A673 (cell line): ENCODE measurements at regions not wholly inside any gene's neighbourhood (a gene's known extent, or its start where the extent isn't known, plus 50 kb on each side); places are given as distances from the start of the nearest gene placed in this dataset.
A peak's percentile ranks its signal among the peaks of the same experiment; 100 is the strongest.
"Not testable (repeated sequence)": the region's sequence is repeated elsewhere in the genome, so short reads cannot be mapped to it uniquely, and the experiment has no call there.

Experiments used
- BruUV-seq: library from RNA; stranded (reverse); fragments of 400-500 nt; replicated peaks from 2 replicates; lab custom pipeline; 2021; lab: Mats Ljungman, UMichigan
- CTCF ChIA-PET: fragments of 300-600 bp; sonication (Branson Sonifier 250); formaldehyde crosslinking; loops from one replicate; lab custom pipeline; 2022; ENCODE audit warnings: antibody characterized with exemption; lab: Charles Lee
- POLR2A ChIA-PET: fragments of 300-600 bp; sonication (Branson Sonifier 250); formaldehyde crosslinking; loops from one replicate; lab custom pipeline; 2022; ENCODE audit warnings: antibody characterized with exemption; ENCODE audit not compliant: low non-redundant PET; lab: Charles Lee
- DNase-seq: peaks from one replicate; pipeline ENCODE4 v3.0.0-alpha.2; 2015; ENCODE audit warnings: low spot score
- H3K27ac ChIP-seq: fragments of 200-600 bp; sonication (generic); 2 replicates; pipeline ENCODE4 v1.5.1; 2016; ENCODE audit warnings: mixed run types, low read depth, mild to moderate bottlenecking, mixed read lengths, antibody characterized with exemption, low read length; ENCODE audit not compliant: poor library complexity, severe bottlenecking
- H3K27me3 ChIP-seq: fragments of 200-600 bp; sonication (generic); replicated peaks from 2 replicates; pipeline ENCODE4 v1.6.1; 2017; ENCODE audit warnings: mixed run types, low read depth, mild to moderate bottlenecking, mixed read lengths, antibody characterized with exemption, low read length; ENCODE audit not compliant: insufficient read depth, poor library complexity
- H3K36me3 ChIP-seq: fragments of 200-600 bp; sonication (generic); 2 replicates; pipeline ENCODE4 v1.6.1; 2016; ENCODE audit warnings: mixed run types, mild to moderate bottlenecking, mixed read lengths, antibody characterized with exemption, low read length; ENCODE audit not compliant: insufficient read depth, poor library complexity, severe bottlenecking
- H3K4me1 ChIP-seq: fragments of 200-600 bp; sonication (generic); 2 replicates; pipeline ENCODE4 v1.6.1; 2017; ENCODE audit warnings: mixed run types, mild to moderate bottlenecking, mixed read lengths, antibody characterized with exemption, low read length; ENCODE audit not compliant: insufficient read depth, poor library complexity, severe bottlenecking
- H3K4me3 ChIP-seq: fragments of 200-600 bp; sonication (generic); 2 replicates; pipeline ENCODE4 v1.5.1; 2016; ENCODE audit warnings: low read depth, mixed run types, mild to moderate bottlenecking, mixed read lengths, low read length; ENCODE audit not compliant: poor library complexity, severe bottlenecking
- H3K9me3 ChIP-seq: fragments of 200-600 bp; sonication (generic); 2 replicates; pipeline ENCODE4 v1.6.1; 2016; ENCODE audit warnings: mixed run types, low read depth, mild to moderate bottlenecking, mixed read lengths, antibody characterized with exemption, low read length; ENCODE audit not compliant: poor library complexity, severe bottlenecking
- CTCF ChIP-seq: fragments of 300-800, 200-600 bp; sonication (generic); conservative IDR thresholded peaks from 2 replicates; pipeline ENCODE4 v1.5.1; 2017; ENCODE audit warnings: low read depth, mild to moderate bottlenecking, antibody characterized with exemption, low read length, moderate library complexity, mixed read lengths
- EZH2 ChIP-seq: fragments of 200-600 bp; sonication (generic); IDR thresholded peaks from 2 replicates; pipeline ENCODE4 v1.6.1; 2017; ENCODE audit warnings: borderline replicate concordance, low read depth, mild to moderate bottlenecking, mixed read lengths, antibody characterized with exemption, low read length; ENCODE audit not compliant: poor library complexity, severe bottlenecking
- intact Hi-C: fragments of 100-400 bp; cut with micrococcal nuclease; formaldehyde crosslinking; loops from one replicate; pipeline ENCODE4 v1.10.0; 2022; ENCODE audit not compliant: unreplicated experiment

- no TSS peak for BruUV-seq
- CTCF ChIA-PET, result no interaction called here
- DNase-seq, result no peak
- Histone ChIP-seq H3K36me3 (no peaks in the 10 kb centered on the region), H3K9me3 (no peaks in the 10 kb centered on the region), H3K4me3 (no peak overlapping the region), H3K27ac (no peak overlapping the region), H3K4me1 (no peaks in the 10 kb centered on the region), H3K27me3 (no peaks in the 10 kb centered on the region)
- POLR2A ChIA-PET, result no interaction called here
- no peak for TF ChIP-seq CTCF
- TF ChIP-seq EZH2, result no peak
- intact Hi-C loops, result no loop called here
These were observed 634.6 kb downstream of the ADCYAP1 start for GRCh38 chr18:1539276-1539675.

GRCh38 chr18:1541478-1541877, 636.8 kb downstream of the ADCYAP1 start:
- H3K4me3 ChIP-seq, result no peak overlapping the region
- no peak overlapping the region for H3K27ac ChIP-seq
- H3K4me1 ChIP-seq, result no peaks in the 10 kb centered on the region
- no peak for DNase-seq
- intact Hi-C loops, result no loop called here
- BruUV-seq, result no TSS peak
- H3K36me3 ChIP-seq, result no peaks in the 10 kb centered on the region
- no peaks in the 10 kb centered on the region for H3K9me3 ChIP-seq
- no peaks in the 10 kb centered on the region for H3K27me3 ChIP-seq
- POLR2A ChIA-PET, result no interaction called here
- CTCF ChIA-PET, result no interaction called here
- TF ChIP-seq CTCF (no peak), EZH2 (no peak)

GRCh38 chr18:1542230-1542774, 637.6 kb downstream of the ADCYAP1 start:
- Histone ChIP-seq H3K36me3 (no peaks in the 10 kb centered on the region), H3K27me3 (no peaks in the 10 kb centered on the region), H3K4me1 (no peaks in the 10 kb centered on the region), H3K4me3 (no peak overlapping the region), H3K9me3 (no peaks in the 10 kb centered on the region), H3K27ac (no peak overlapping the region)
- no peak for DNase-seq
- POLR2A ChIA-PET, result no interaction called here
- intact Hi-C loops, result no loop called here
- CTCF ChIA-PET, result no interaction called here
- TF ChIP-seq EZH2, result no peak
- BruUV-seq, result no TSS peak

GRCh38 chr18:1544016-1544415, 639.3 kb downstream of the ADCYAP1 start:
- no peaks in the 10 kb centered on the region for H3K4me1 ChIP-seq
- no peaks in the 10 kb centered on the region for H3K9me3 ChIP-seq
- POLR2A ChIA-PET, result no interaction called here
- no peaks in the 10 kb centered on the region for H3K36me3 ChIP-seq
- CTCF ChIA-PET, result no interaction called here
- BruUV-seq, result no TSS peak
- TF ChIP-seq CTCF, result no peak
- no peak for TF ChIP-seq EZH2
- no peaks in the 10 kb centered on the region for H3K27me3 ChIP-seq
- no peak overlapping the region for H3K4me3 ChIP-seq
- intact Hi-C loops, result no loop called here
- no peak overlapping the region for H3K27ac ChIP-seq
- DNase-seq, result no peak

GRCh38 chr18:1557711-1558110, 653.0 kb downstream of the ADCYAP1 start:
- H3K27me3 ChIP-seq, intact Hi-C loops, H3K9me3 ChIP-seq, BruUV-seq, H3K27ac ChIP-seq, H3K36me3 ChIP-seq, CTCF ChIA-PET, H3K4me1 ChIP-seq, POLR2A ChIA-PET, H3K4me3 ChIP-seq: not testable (repeated sequence)
- peak; percentile 1 for DNase-seq
